Adipocyte (in vitro differentiated cells): ENCODE measurements at regions not wholly inside any gene's neighbourhood (a gene's known extent, or its start where the extent isn't known, plus 50 kb on each side); places are given as distances from the start of the nearest gene placed in this dataset.
A peak's percentile ranks its signal among the peaks of the same experiment; 100 is the strongest.

ENCODE experiments used
- DNase-seq: peaks from one replicate; pipeline ENCODE4 v3.0.0-alpha.2; 2015; ENCODE audit warnings: low read depth
- H3K27me3 ChIP-seq: replicated peaks from 2 replicates; pipeline ENCODE4 v1.7.0; 2013; ENCODE audit warnings: mild to moderate bottlenecking, low read length, moderate library complexity; ENCODE audit not compliant: control insufficient read depth, insufficient read depth
- H3K36me3 ChIP-seq: 2 replicates; pipeline ENCODE4 v1.7.0; 2013; ENCODE audit warnings: low read length, mild to moderate bottlenecking, moderate library complexity; ENCODE audit not compliant: control insufficient read depth, insufficient read depth, severe bottlenecking
- H3K4me1 ChIP-seq: 2 replicates; pipeline ENCODE4 v1.7.0; 2013; ENCODE audit warnings: mild to moderate bottlenecking, low read length, moderate library complexity; ENCODE audit not compliant: control insufficient read depth, insufficient read depth
- H3K4me3 ChIP-seq: 2 replicates; pipeline ENCODE4 v1.7.0; 2013; ENCODE audit warnings: mild to moderate bottlenecking, low read length, moderate library complexity
- H3K9ac ChIP-seq: 2 replicates; pipeline ENCODE4 v1.7.0; 2013; ENCODE audit warnings: mild to moderate bottlenecking, low read length, moderate library complexity
- H3K9me3 ChIP-seq: 2 replicates; pipeline ENCODE4 v1.7.0; 2013; ENCODE audit warnings: mild to moderate bottlenecking, low read length, moderate library complexity; ENCODE audit not compliant: control insufficient read depth

GRCh38 chr15:97521381-97522285 lies 438.9 kb upstream of the ARRDC4 start:
- H3K27me3 ChIP-seq = no peaks in the 10 kb centered on the region
- H3K4me1 ChIP-seq = peaks cover 14% of the 10 kb centered on the region
- peak overlapping the region; percentile 76 for H3K4me3 ChIP-seq
- no peak for DNase-seq
- no peaks in the 10 kb centered on the region for H3K36me3 ChIP-seq
- peak overlapping the region; percentile 27 for H3K9ac ChIP-seq
- no peaks in the 10 kb centered on the region for H3K9me3 ChIP-seq

GRCh38 chr15:97522347-97522746 lies 438.2 kb upstream of the ARRDC4 start:
- no peaks in the 10 kb centered on the region for H3K9me3 ChIP-seq
- H3K4me3 ChIP-seq = peak overlapping the region; percentile 76
- no peaks in the 10 kb centered on the region for H3K27me3 ChIP-seq
- no peaks in the 10 kb centered on the region for H3K36me3 ChIP-seq
- H3K9ac ChIP-seq = peak overlapping the region; percentile 16
- H3K4me1 ChIP-seq = peaks cover 14% of the 10 kb centered on the region
- no peak for DNase-seq

GRCh38 chr15:97525809-97526208 lies 434.7 kb upstream of the ARRDC4 start:
- Histone ChIP-seq H3K4me3 (no peak overlapping the region), H3K9me3 (no peaks in the 10 kb centered on the region), H3K36me3 (no peaks in the 10 kb centered on the region), H3K27me3 (no peaks in the 10 kb centered on the region), H3K4me1 (peaks cover 11% of the 10 kb centered on the region), H3K9ac (no peak overlapping the region)
- DNase-seq = no peak

- Histone ChIP-seq H3K4me3 (no peak overlapping the region), H3K4me1 (no peaks in the 10 kb centered on the region), H3K27me3 (no peaks in the 10 kb centered on the region), H3K36me3 (no peaks in the 10 kb centered on the region), H3K9me3 (no peaks in the 10 kb centered on the region), H3K9ac (no peak overlapping the region)
- no peak for DNase-seq
These were observed 432.3 kb upstream of the ARRDC4 start for GRCh38 chr15:97528238-97528637.

- no peaks in the 10 kb centered on the region for H3K36me3 ChIP-seq
- no peaks in the 10 kb centered on the region for H3K27me3 ChIP-seq
- H3K4me1 ChIP-seq = no peaks in the 10 kb centered on the region
- no peak for DNase-seq
- H3K9ac ChIP-seq = no peak overlapping the region
- H3K4me3 ChIP-seq = no peak overlapping the region
- H3K9me3 ChIP-seq = peaks cover 19% of the 10 kb centered on the region
These were observed 414.7 kb upstream of the ARRDC4 start for GRCh38 chr15:97545799-97546198.

- H3K9me3 ChIP-seq = peaks cover 19% of the 10 kb centered on the region
These were observed 413.1 kb upstream of the ARRDC4 start for GRCh38 chr15:97547381-97547780.

GRCh38 chr15:97561529-97561928 lies 399.0 kb upstream of the ARRDC4 start:
- Histone ChIP-seq H3K9ac (no peak overlapping the region), H3K27me3 (no peaks in the 10 kb centered on the region), H3K4me1 (no peaks in the 10 kb centered on the region), H3K9me3 (no peaks in the 10 kb centered on the region), H3K36me3 (no peaks in the 10 kb centered on the region), H3K4me3 (no peak overlapping the region)
- DNase-seq = no peak

More at GRCh38 chr15:97547381-97547780, 413.1 kb upstream of the ARRDC4 start:
- Histone ChIP-seq H3K27me3 (no peaks in the 10 kb centered on the region), H3K4me3 (no peak overlapping the region), H3K9ac (no peak overlapping the region), H3K4me1 (no peaks in the 10 kb centered on the region), H3K36me3 (no peaks in the 10 kb centered on the region)
- DNase-seq = no peak

- Histone ChIP-seq H3K4me3 (no peak overlapping the region), H3K9me3 (no peaks in the 10 kb centered on the region), H3K4me1 (no peaks in the 10 kb centered on the region), H3K27me3 (no peaks in the 10 kb centered on the region), H3K36me3 (no peaks in the 10 kb centered on the region), H3K9ac (no peak overlapping the region)
- no peak for DNase-seq
These were observed 397.0 kb upstream of the ARRDC4 start for GRCh38 chr15:97563516-97563915.

- no peak for DNase-seq
- Histone ChIP-seq H3K36me3 (no peaks in the 10 kb centered on the region), H3K9ac (no peak overlapping the region), H3K9me3 (no peaks in the 10 kb centered on the region), H3K27me3 (no peaks in the 10 kb centered on the region), H3K4me1 (no peaks in the 10 kb centered on the region), H3K4me3 (no peak overlapping the region)
These were observed 393.5 kb upstream of the ARRDC4 start for GRCh38 chr15:97566961-97567360.

GRCh38 chr15:97567411-97567810 lies 393.1 kb upstream of the ARRDC4 start:
- Histone ChIP-seq H3K27me3 (no peaks in the 10 kb centered on the region), H3K9me3 (no peaks in the 10 kb centered on the region), H3K36me3 (no peaks in the 10 kb centered on the region), H3K9ac (no peak overlapping the region), H3K4me1 (no peaks in the 10 kb centered on the region), H3K4me3 (no peak overlapping the region)
- DNase-seq = no peak

GRCh38 chr15:97576929-97577645 lies 383.4 kb upstream of the ARRDC4 start:
- H3K9me3 ChIP-seq = no peaks in the 10 kb centered on the region
- H3K4me3 ChIP-seq = no peak overlapping the region
- no peaks in the 10 kb centered on the region for H3K4me1 ChIP-seq
- no peak overlapping the region for H3K9ac ChIP-seq
- H3K27me3 ChIP-seq = no peaks in the 10 kb centered on the region
- no peaks in the 10 kb centered on the region for H3K36me3 ChIP-seq
- no peak for DNase-seq
